ENCODE measurements at regions not wholly inside any gene's neighbourhood (a gene's known extent, or its start where the extent isn't known, plus 50 kb on each side); places are given as distances from the start of the nearest gene placed in this dataset.

GRCh38 chr16:61194573-61194972 is 841.7 kb downstream of the CDH8 start:
- no peak for DNase-seq (ENCODE audit: extremely low read depth, low read depth)
- TF ChIP-seq CTCF (IDR thresholded peaks at IDR 0.05; ENCODE audit: low read depth, low read length) = no peak

- no peak for TF ChIP-seq CTCF (IDR thresholded peaks at IDR 0.05; ENCODE audit: low read depth, low read length)
- DNase-seq (ENCODE audit: extremely low read depth, low read depth) = no peak
Observed at GRCh38 chr16:61182391-61182790, 853.8 kb downstream of the CDH8 start.

- no peak for TF ChIP-seq CTCF (IDR thresholded peaks at IDR 0.05; ENCODE audit: low read depth, low read length)
- DNase-seq (ENCODE audit: extremely low read depth, low read depth) = no peak
Observed at GRCh38 chr16:61181982-61182381, 854.3 kb downstream of the CDH8 start.

DNA sequence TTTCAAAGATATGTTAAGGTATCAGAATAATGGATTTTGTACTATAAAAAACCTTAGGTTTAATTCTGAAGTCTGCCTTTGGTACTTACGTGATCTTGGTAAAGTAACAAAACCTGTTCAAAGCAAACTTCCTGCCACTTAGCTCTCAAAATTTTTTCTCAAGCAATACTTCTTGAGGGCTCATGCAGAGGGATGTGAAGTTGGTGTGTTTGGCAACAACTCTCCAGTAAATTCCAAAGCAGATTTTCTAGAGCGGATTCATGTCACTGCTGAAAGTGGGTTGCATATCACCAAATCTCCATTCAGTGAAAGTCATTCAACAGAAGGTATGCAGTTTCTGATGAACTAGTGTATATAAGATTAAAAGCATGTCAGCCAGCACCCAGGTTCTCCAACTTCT is 856.7 kb downstream of the CDH8 start:
- TF ChIP-seq CTCF (IDR thresholded peaks at IDR 0.05; ENCODE audit: low read depth, low read length) = no peak
- DNase-seq (ENCODE audit: extremely low read depth, low read depth) = no peak

DNA sequence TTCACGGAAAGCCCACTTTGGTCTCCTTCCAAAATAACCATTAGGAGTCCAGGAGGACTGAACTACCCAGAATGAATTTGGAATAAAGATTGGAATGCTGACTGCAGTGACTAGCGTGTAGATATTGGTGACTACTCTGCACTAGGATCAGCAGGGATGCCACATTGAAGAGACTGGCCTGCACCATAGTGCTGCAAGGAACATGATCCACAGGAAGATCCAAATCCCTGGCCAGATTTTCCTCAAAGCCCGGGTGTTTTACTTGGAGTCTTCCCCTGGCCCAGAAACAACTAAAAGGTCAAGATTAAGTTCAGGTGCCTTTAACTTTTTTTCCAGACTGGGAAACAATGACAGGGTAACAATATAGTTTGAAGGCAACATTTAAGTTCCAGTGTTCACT is 870.4 kb downstream of the CDH8 start:
- no peak for TF ChIP-seq CTCF (IDR thresholded peaks at IDR 0.05; ENCODE audit: low read depth, low read length)
- DNase-seq (ENCODE audit: extremely low read depth, low read depth) = no peak

- no peak for TF ChIP-seq CTCF (IDR thresholded peaks at IDR 0.05; ENCODE audit: low read depth, low read length)
- no peak for DNase-seq (ENCODE audit: extremely low read depth, low read depth)
Observed at GRCh38 chr16:61150351-61150750, 885.9 kb downstream of the CDH8 start.

DNA sequence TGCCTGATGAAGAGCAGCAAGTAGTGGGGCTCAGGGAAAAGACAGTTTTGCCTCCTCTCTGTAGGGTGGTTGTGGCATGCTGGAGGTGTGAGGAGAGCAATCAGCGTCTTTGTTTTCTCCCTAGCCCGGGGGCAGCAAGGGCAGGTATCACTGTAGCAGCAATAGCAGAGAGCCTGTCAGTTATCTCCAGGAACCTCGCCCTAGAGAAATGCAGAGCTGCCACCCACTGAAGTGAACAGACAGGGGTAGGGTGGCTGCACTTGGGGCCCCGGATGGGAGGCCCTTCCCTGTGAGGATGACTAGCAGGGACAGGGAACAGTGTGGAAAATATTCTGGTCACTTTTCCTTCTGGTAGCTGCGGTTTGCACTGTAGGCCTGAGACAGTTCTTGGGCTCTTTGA is 886.5 kb downstream of the CDH8 start:
- no peak for TF ChIP-seq CTCF (IDR thresholded peaks at IDR 0.05; ENCODE audit: low read depth, low read length)

More for the DNA sequence above, 886.5 kb downstream of the CDH8 start:
- DNase-seq (ENCODE audit: extremely low read depth, low read depth) = no peak
